ENCODE measurements at regions not wholly inside any gene's neighbourhood (a gene's known extent, or its start where the extent isn't known, plus 50 kb on each side); places are given as distances from the start of the nearest gene placed in this dataset.

GRCh38 chr11:70597006-70597555 lies 198.8 kb downstream of the CTTN start:
- Histone ChIP-seq H3K9ac (ENCODE audit: extremely low read depth, insufficient read length, low read length) (no peak overlapping the region), H3T11ph (ENCODE audit: low read length) (no peak overlapping the region), H2BK20ac (ENCODE audit: low read depth, low read length, poor library complexity, severe bottlenecking) (no peak overlapping the region), H3K79me2 (ENCODE audit: insufficient read depth, low read length) (no peaks in the 10 kb centered on the region), H4K8ac (replicated peaks; ENCODE audit: insufficient read length, low read depth, low read length) (no peak overlapping the region), H4K91ac (ENCODE audit: insufficient read length, low read depth, low read length) (no peak overlapping the region), H3K4me2 (ENCODE audit: insufficient read depth, insufficient read length, low read length) (no peak overlapping the region), H3K4me1 (ENCODE audit: insufficient read depth, low read length) (no peaks in the 10 kb centered on the region), H2BK120ac (ENCODE audit: low read depth, low read length, poor library complexity, severe bottlenecking) (no peak overlapping the region), H3K27ac (ENCODE audit: insufficient read length, low read depth, low read length) (no peak overlapping the region), H2AK5ac (ENCODE audit: insufficient read length, low read length) (no peak overlapping the region), H4K20me1 (ENCODE audit: control insufficient read depth, insufficient read depth, insufficient read length) (no peaks in the 10 kb centered on the region), H3K9me3 (ENCODE audit: control insufficient read depth, low read depth, low read length) (no peaks in the 10 kb centered on the region), H2AFZ (ENCODE audit: low read length) (no peak overlapping the region), H3K56ac (ENCODE audit: insufficient read length, low read depth, low read length) (no peak overlapping the region), H3K79me1 (ENCODE audit: insufficient read depth, low read depth, low read length, poor library complexity, severe bottlenecking) (no peaks in the 10 kb centered on the region), H3K23me2 (ENCODE audit: insufficient read length, low read depth, low read length, poor library complexity, severe bottlenecking) (no peaks in the 10 kb centered on the region), H2BK15ac (ENCODE audit: low read depth, low read length) (no peak overlapping the region), H3K27me3 (ENCODE audit: insufficient read depth, low read length) (no peaks in the 10 kb centered on the region; the same call in 1 of the 2 replicates), H3K23ac (ENCODE audit: insufficient read length, low read depth, low read length) (no peak overlapping the region), H2BK12ac (ENCODE audit: insufficient read length, low read depth, low read length) (no peak overlapping the region), H2BK5ac (ENCODE audit: insufficient read length, low read length) (no peak overlapping the region), H3K4ac (ENCODE audit: low read depth, low read length) (no peak overlapping the region), H3K14ac (ENCODE audit: insufficient read depth, low read length) (no peak overlapping the region; the same call in 1 of the 2 replicates), H4K5ac (ENCODE audit: insufficient read length, low read depth, low read length) (no peak overlapping the region), H3K18ac (ENCODE audit: insufficient read length, low read depth, low read length) (no peak overlapping the region)
- Mint-ChIP-seq H3K4me3 (no peak overlapping the region), H3K27me3 (ENCODE audit: low read depth) (no peaks in the 10 kb centered on the region; the same call in 1 of the 2 replicates), H3K4me1 (peaks cover 2 to 15% of the 10 kb centered on the region in 2 experiments), H3K9me3 (no peaks in the 10 kb centered on the region), H3K27ac (peak overlapping the region in 1 of 3 experiments; percentile 23; a peak in 1 of 7 replicates), H3K36me3 (ENCODE audit: insufficient read depth in 1 of 3, low read depth in 3 of 3) (peaks cover 0 to 1% (median 0%) of the 10 kb centered on the region in 3 experiments; a peak in 1 of 7 replicates)
- no peak for TF ChIP-seq CTCF (conservative IDR thresholded peaks at IDR 0.05)
- no CpG with 5 or more reads among the region's 10 CpGs for WGBS (ENCODE audit: extremely low coverage, insufficient read length, low lambda C conversion rate)
- no peak for DNase-seq
